SU-DHL-6 (cell line): ENCODE measurements at regions not wholly inside any gene's neighbourhood (a gene's known extent, or its start where the extent isn't known, plus 50 kb on each side); places are given as distances from the start of the nearest gene placed in this dataset.

Experiments
- EZH2phosphoT487 ChIP-seq: fragments of 200-600 bp; sonication (generic), shearing (Covaris generic); conservative IDR thresholded peaks from 2 replicates; pipeline ENCODE4 v1.6.1; 2018; ENCODE audit warnings: mild to moderate bottlenecking, antibody characterized with exemption, low read length, moderate library complexity, mixed read lengths
- TF ChIP-seq, protein P1 (sequence below): fragments of 200-600 bp; sonication (generic); IDR thresholded peaks from one replicate; pipeline ENCODE4 v1.5.1; 2017; ENCODE audit warnings: antibody characterized with exemption, mild to moderate bottlenecking, low read length, moderate library complexity; ENCODE audit not compliant: insufficient read depth, poor library complexity, severe bottlenecking

GRCh38 chr3:76610150-76610549, 429.7 kb upstream of the ROBO2 start:
- TF ChIP-seq, protein P1, sequence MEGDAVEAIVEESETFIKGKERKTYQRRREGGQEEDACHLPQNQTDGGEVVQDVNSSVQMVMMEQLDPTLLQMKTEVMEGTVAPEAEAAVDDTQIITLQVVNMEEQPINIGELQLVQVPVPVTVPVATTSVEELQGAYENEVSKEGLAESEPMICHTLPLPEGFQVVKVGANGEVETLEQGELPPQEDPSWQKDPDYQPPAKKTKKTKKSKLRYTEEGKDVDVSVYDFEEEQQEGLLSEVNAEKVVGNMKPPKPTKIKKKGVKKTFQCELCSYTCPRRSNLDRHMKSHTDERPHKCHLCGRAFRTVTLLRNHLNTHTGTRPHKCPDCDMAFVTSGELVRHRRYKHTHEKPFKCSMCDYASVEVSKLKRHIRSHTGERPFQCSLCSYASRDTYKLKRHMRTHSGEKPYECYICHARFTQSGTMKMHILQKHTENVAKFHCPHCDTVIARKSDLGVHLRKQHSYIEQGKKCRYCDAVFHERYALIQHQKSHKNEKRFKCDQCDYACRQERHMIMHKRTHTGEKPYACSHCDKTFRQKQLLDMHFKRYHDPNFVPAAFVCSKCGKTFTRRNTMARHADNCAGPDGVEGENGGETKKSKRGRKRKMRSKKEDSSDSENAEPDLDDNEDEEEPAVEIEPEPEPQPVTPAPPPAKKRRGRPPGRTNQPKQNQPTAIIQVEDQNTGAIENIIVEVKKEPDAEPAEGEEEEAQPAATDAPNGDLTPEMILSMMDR = no peak
- TF ChIP-seq EZH2phosphoT487 = no peak
